Naive thymus-derived CD4-positive, alpha-beta T cell (primary cell): ENCODE measurements at regions not wholly inside any gene's neighbourhood (a gene's known extent, or its start where the extent isn't known, plus 50 kb on each side); places are given as distances from the start of the nearest gene placed in this dataset.

Experiments used
- ATAC-seq: fragments of 150-1000 bp; cut with Tn5 transposase; 2 replicates; pipeline ENCODE4 v1.10.0; 2021; ENCODE audit warnings: mild to moderate bottlenecking, moderate library complexity
- CTCF ChIA-PET: fragments of 350-600 bp; sonication (Branson Sonifier 250); formaldehyde crosslinking; loops from one replicate; lab custom pipeline; 2021; ENCODE audit warnings: antibody characterized with exemption; lab: Charles Lee
- POLR2A ChIA-PET: fragments of 350-600 bp; sonication (Branson Sonifier 250); formaldehyde crosslinking; loops from one replicate; lab custom pipeline; 2021; ENCODE audit warnings: antibody characterized with exemption, inconsistent platforms; lab: Charles Lee
- DNase-seq, 9 donors: peaks; one replicate each; pipeline versions ENCODE4 v3.0.0 to v3.0.0-alpha.2; 2020 to 2022; ENCODE audit warnings: mixed read lengths in 1 of 9
- H3K27ac ChIP-seq: one replicate; pipeline ENCODE4 v1.7.0; 2013; ENCODE audit warnings: mild to moderate bottlenecking, low read depth, low read length, moderate library complexity
- H3K27me3 ChIP-seq, 2 donors: one replicate each; pipeline ENCODE4 v1.7.0; 2013; ENCODE audit warnings: low read length in 2 of 2, mild to moderate bottlenecking in 2 of 2, moderate library complexity in 2 of 2; ENCODE audit not compliant: control insufficient read depth in 2 of 2, insufficient read depth in 2 of 2
- H3K36me3 ChIP-seq, 3 experiments: 1 replicate in 2 of 3; 2 replicates in 1 of 3; pipeline ENCODE4 v1.7.0; 2013; ENCODE audit warnings: low read length in 3 of 3, mild to moderate bottlenecking in 3 of 3, moderate library complexity in 1 of 3; ENCODE audit not compliant: insufficient read depth in 3 of 3, control insufficient read depth in 2 of 3
- H3K4me1 ChIP-seq, 2 donors: one replicate each; pipeline ENCODE4 v1.7.0; 2013; ENCODE audit warnings: low read length in 2 of 2, mild to moderate bottlenecking in 2 of 2, moderate library complexity in 1 of 2; ENCODE audit not compliant: control insufficient read depth in 2 of 2, insufficient read depth in 2 of 2
- H3K4me3 ChIP-seq: 2 replicates; pipeline ENCODE4 v1.7.0; 2013; ENCODE audit warnings: mild to moderate bottlenecking, low read length
- H3K9me3 ChIP-seq, 3 experiments: 1 replicate in 2 of 3; 2 replicates in 1 of 3; pipeline ENCODE4 v1.7.0; 2013; ENCODE audit warnings: low read length in 3 of 3; ENCODE audit not compliant: control insufficient read depth in 2 of 3
- H3K27ac Mint-ChIP-seq, 9 donors: one replicate each; pipeline ENCODE4 v1.8.0; 2020 to 2022; ENCODE audit warnings: mixed read lengths in 9 of 9, mild to moderate bottlenecking in 8 of 9, moderate library complexity in 5 of 9, inconsistent platforms in 2 of 9
- H3K27me3 Mint-ChIP-seq, 5 donors: one replicate each; pipeline ENCODE4 v1.8.0; 2021 to 2022; ENCODE audit warnings: mixed read lengths in 5 of 5, mild to moderate bottlenecking in 1 of 5
- H3K36me3 Mint-ChIP-seq, 5 donors: one replicate each; pipeline ENCODE4 v1.8.0; 2020 to 2022; ENCODE audit warnings: mixed read lengths in 5 of 5, mild to moderate bottlenecking in 3 of 5, inconsistent platforms in 1 of 5
- H3K4me1 Mint-ChIP-seq, 7 donors: one replicate each; pipeline ENCODE4 v1.8.0; 2020 to 2022; ENCODE audit warnings: mixed read lengths in 7 of 7, mild to moderate bottlenecking in 3 of 7, inconsistent platforms in 1 of 7
- H3K4me3 Mint-ChIP-seq, 10 donors: one replicate each; pipeline ENCODE4 v1.8.0; 2020 to 2022; ENCODE audit warnings: mild to moderate bottlenecking in 10 of 10, mixed read lengths in 10 of 10, moderate library complexity in 6 of 10, inconsistent platforms in 2 of 10
- H3K9me3 Mint-ChIP-seq, 11 donors: one replicate each; pipeline ENCODE4 v1.8.0; 2020 to 2022; ENCODE audit warnings: mixed read lengths in 11 of 11, mild to moderate bottlenecking in 4 of 11, inconsistent platforms in 1 of 11, moderate library complexity in 1 of 11
- intact Hi-C, 2 donors: fragments of 100-400 bp; cut with micrococcal nuclease; formaldehyde crosslinking; loops; one replicate each; pipeline ENCODE4 v1.15.1; 2023

DNA sequence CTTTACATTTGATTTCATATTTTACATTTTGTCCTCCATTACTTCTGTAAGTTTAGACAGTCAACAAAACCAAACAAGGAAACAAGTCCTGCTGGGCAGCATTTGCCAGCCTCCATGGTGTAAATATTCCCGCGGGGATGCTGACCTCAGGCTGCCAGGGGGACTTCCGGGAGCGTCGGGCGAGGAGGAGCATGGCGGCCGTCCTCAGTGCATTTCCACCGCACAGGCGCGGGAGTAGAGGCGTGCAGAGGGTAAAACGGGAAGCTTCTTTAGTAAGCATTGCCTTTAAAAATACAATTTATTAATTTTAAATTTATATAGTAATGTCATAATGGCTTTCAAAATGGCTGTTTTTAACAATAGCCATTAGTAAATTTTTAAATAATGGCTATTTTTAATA lies 385.3 kb upstream of the IRX4 start:
- POLR2A ChIA-PET = no interaction called here
- DNase-seq = no peak
- no peaks in the 10 kb centered on the region for H3K4me1 Mint-ChIP-seq
- H3K4me3 Mint-ChIP-seq = no peak overlapping the region
- no peak overlapping the region for H3K4me3 ChIP-seq
- intact Hi-C loops = no loop called here
- H3K27ac Mint-ChIP-seq = no peak overlapping the region
- no peak overlapping the region for H3K27ac ChIP-seq
- no peaks in the 10 kb centered on the region for H3K4me1 ChIP-seq
- no peaks in the 10 kb centered on the region for H3K36me3 Mint-ChIP-seq
- H3K27me3 Mint-ChIP-seq = peaks cover 0 to 24% (median 6%) of the 10 kb centered on the region in 5 donors
- ATAC-seq = no peak
- CTCF ChIA-PET = no interaction called here
- no peaks in the 10 kb centered on the region for H3K27me3 ChIP-seq
- no peaks in the 10 kb centered on the region for H3K36me3 ChIP-seq
- no peaks in the 10 kb centered on the region for H3K9me3 ChIP-seq
- peaks cover 0 to 4% (median 0%) of the 10 kb centered on the region in 11 donors for H3K9me3 Mint-ChIP-seq

GRCh38 chr5:2266641-2267240 lies 384.0 kb upstream of the IRX4 start:
- ChIA-PET CTCF (no interaction called here), POLR2A (no interaction called here)
- no peaks in the 10 kb centered on the region for H3K27me3 ChIP-seq
- no peak overlapping the region for H3K27ac ChIP-seq
- ATAC-seq = no peak
- Mint-ChIP-seq H3K9me3 (peaks cover 0 to 4% (median 0%) of the 10 kb centered on the region in 11 donors), H3K27me3 (peaks cover 0 to 21% (median 6%) of the 10 kb centered on the region in 5 donors), H3K27ac (no peak overlapping the region), H3K36me3 (no peaks in the 10 kb centered on the region), H3K4me1 (no peaks in the 10 kb centered on the region), H3K4me3 (no peak overlapping the region)
- no peaks in the 10 kb centered on the region for H3K4me1 ChIP-seq
- H3K9me3 ChIP-seq = no peaks in the 10 kb centered on the region
- no peak for DNase-seq
- H3K36me3 ChIP-seq = no peaks in the 10 kb centered on the region
- no peak overlapping the region for H3K4me3 ChIP-seq
- intact Hi-C loops = no loop called here

- H3K27ac Mint-ChIP-seq = no peak overlapping the region
- DNase-seq (no peak), ATAC-seq (no peak)
- H3K36me3 Mint-ChIP-seq = no peaks in the 10 kb centered on the region
- Histone ChIP-seq H3K27me3 (no peaks in the 10 kb centered on the region), H3K27ac (no peak overlapping the region), H3K4me3 (no peak overlapping the region), H3K4me1 (no peaks in the 10 kb centered on the region), H3K36me3 (no peaks in the 10 kb centered on the region), H3K9me3 (no peaks in the 10 kb centered on the region)
- ChIA-PET CTCF (no interaction called here), POLR2A (no interaction called here)
- H3K9me3 Mint-ChIP-seq = peaks cover 0 to 4% (median 0%) of the 10 kb centered on the region in 11 donors
- intact Hi-C loops = no loop called here
- H3K4me1 Mint-ChIP-seq = no peaks in the 10 kb centered on the region
- peaks cover 0 to 23% (median 5%) of the 10 kb centered on the region in 5 donors for H3K27me3 Mint-ChIP-seq
- H3K4me3 Mint-ChIP-seq = no peak overlapping the region
Measured at GRCh38 chr5:2265341-2265740, 382.6 kb upstream of the IRX4 start.

DNA sequence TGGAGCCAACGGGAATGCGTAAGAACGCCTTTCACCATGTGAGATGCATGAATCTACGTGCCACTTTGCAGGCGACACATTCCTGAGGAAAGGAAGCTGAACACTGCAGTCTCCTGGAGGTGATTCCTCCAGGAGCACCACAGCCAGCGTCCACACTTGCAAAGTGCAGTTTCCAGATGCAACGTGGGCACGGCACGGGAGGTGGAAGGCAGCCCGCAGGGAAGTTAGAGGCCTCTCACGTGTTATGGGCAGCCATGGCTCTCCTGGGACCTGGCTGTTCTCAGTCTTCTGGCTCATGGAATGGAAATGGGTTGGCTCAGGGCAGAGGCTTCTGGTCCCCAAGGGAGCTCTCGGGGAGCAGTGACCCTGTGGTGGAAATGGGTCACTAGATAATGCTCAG lies 381.0 kb upstream of the IRX4 start:
- no peaks in the 10 kb centered on the region for H3K36me3 Mint-ChIP-seq
- ATAC-seq = no peak
- H3K27ac Mint-ChIP-seq = no peak overlapping the region
- DNase-seq = no peak
- Histone ChIP-seq H3K27me3 (no peaks in the 10 kb centered on the region), H3K4me3 (no peak overlapping the region), H3K36me3 (no peaks in the 10 kb centered on the region), H3K27ac (no peak overlapping the region), H3K4me1 (no peaks in the 10 kb centered on the region), H3K9me3 (no peaks in the 10 kb centered on the region)
- no peak overlapping the region for H3K4me3 Mint-ChIP-seq
- peaks cover 0 to 2% (median 0%) of the 10 kb centered on the region in 11 donors for H3K9me3 Mint-ChIP-seq
- peaks cover 0 to 18% (median 0%) of the 10 kb centered on the region in 5 donors for H3K27me3 Mint-ChIP-seq
- H3K4me1 Mint-ChIP-seq = no peaks in the 10 kb centered on the region
- POLR2A ChIA-PET = no interaction called here
- CTCF ChIA-PET = no interaction called here
- intact Hi-C loops = no loop called here

DNA sequence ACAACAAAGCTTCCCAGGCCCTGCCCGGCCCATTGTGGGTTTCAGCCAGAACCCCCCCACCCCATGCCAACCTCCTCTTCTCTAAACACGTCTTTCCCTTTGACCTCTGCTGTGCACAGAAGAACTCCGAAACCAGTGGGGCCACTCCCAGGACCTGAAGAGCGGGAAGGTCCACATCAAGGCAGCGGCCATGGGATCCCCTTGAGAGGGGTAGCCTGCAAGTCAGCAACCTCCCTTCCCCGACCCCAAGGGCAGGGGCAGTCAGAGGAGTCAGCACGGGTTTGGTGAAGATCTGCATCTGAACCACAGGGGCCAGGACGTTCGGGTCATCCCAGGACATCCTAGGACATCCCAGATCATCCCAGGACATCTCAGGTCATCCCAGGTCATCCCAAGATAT lies 379.9 kb upstream of the IRX4 start:
- Histone ChIP-seq H3K4me1 (no peaks in the 10 kb centered on the region), H3K9me3 (no peaks in the 10 kb centered on the region), H3K4me3 (no peak overlapping the region), H3K36me3 (no peaks in the 10 kb centered on the region), H3K27me3 (no peaks in the 10 kb centered on the region), H3K27ac (no peak overlapping the region)
- Mint-ChIP-seq H3K36me3 (no peaks in the 10 kb centered on the region), H3K4me1 (no peaks in the 10 kb centered on the region), H3K27me3 (peaks cover 0 to 22% (median 0%) of the 10 kb centered on the region in 5 donors), H3K27ac (peak overlapping the region in 1 of 9 donors; percentile 37), H3K4me3 (no peak overlapping the region), H3K9me3 (peaks cover 0 to 2% (median 0%) of the 10 kb centered on the region in 11 donors)
- ChIA-PET POLR2A (no interaction called here), CTCF (no interaction called here)
- ATAC-seq (no peak), DNase-seq (no peak)
- intact Hi-C loops = no loop called here

GRCh38 chr5:2261004-2261703 lies 378.4 kb upstream of the IRX4 start:
- peaks cover 0 to 2% (median 0%) of the 10 kb centered on the region in 11 donors for H3K9me3 Mint-ChIP-seq
- no peak overlapping the region for H3K27ac Mint-ChIP-seq
- H3K4me3 ChIP-seq = no peak overlapping the region
- no peak overlapping the region for H3K27ac ChIP-seq
- H3K4me1 ChIP-seq = no peaks in the 10 kb centered on the region
- intact Hi-C loops = no loop called here
- no peaks in the 10 kb centered on the region for H3K27me3 ChIP-seq
- no peaks in the 10 kb centered on the region for H3K36me3 Mint-ChIP-seq
- POLR2A ChIA-PET = no interaction called here
- H3K4me3 Mint-ChIP-seq = no peak overlapping the region
- H3K27me3 Mint-ChIP-seq = peaks cover 0 to 22% (median 0%) of the 10 kb centered on the region in 5 donors
- CTCF ChIA-PET = no interaction called here
- no peaks in the 10 kb centered on the region for H3K9me3 ChIP-seq
- no peaks in the 10 kb centered on the region for H3K4me1 Mint-ChIP-seq
- ATAC-seq (no peak), DNase-seq (no peak)
- no peaks in the 10 kb centered on the region for H3K36me3 ChIP-seq
